CD4-positive, alpha-beta memory T cell (primary cell): ENCODE measurements at regions not wholly inside any gene's neighbourhood (a gene's known extent, or its start where the extent isn't known, plus 50 kb on each side); places are given as distances from the start of the nearest gene placed in this dataset.
A peak's percentile ranks its signal among the peaks of the same experiment; 100 is the strongest.

Experiments used
- CTCF ChIA-PET: fragments of 350-600 bp; sonication (Branson Sonifier 250); formaldehyde crosslinking; loops from one replicate; lab custom pipeline; 2021; ENCODE audit warnings: inconsistent platforms; ENCODE audit not compliant: partially characterized antibody; lab: Charles Lee
- POLR2A ChIA-PET: fragments of 350-600 bp; sonication (Branson Sonifier 250); formaldehyde crosslinking; loops from one replicate; lab custom pipeline; 2021; ENCODE audit not compliant: partially characterized antibody; lab: Charles Lee
- DNase-seq, 5 donors: peaks; one replicate each; pipeline versions ENCODE4 v3.0.0 to v3.0.0-alpha.2; 2020 to 2022; ENCODE audit warnings: mixed read lengths in 1 of 5
- H3K27ac ChIP-seq: one replicate; pipeline ENCODE4 v1.7.0; 2013; ENCODE audit warnings: low read depth, low read length
- H3K27me3 ChIP-seq: 2 replicates; pipeline ENCODE4 v1.7.0; 2013; ENCODE audit warnings: mild to moderate bottlenecking, low read length, moderate library complexity; ENCODE audit not compliant: insufficient read depth
- H3K36me3 ChIP-seq: 2 replicates; pipeline ENCODE4 v1.7.0; 2013; ENCODE audit warnings: mild to moderate bottlenecking, low read length, moderate library complexity; ENCODE audit not compliant: insufficient read depth
- H3K4me1 ChIP-seq: 2 replicates; pipeline ENCODE4 v1.7.0; 2013; ENCODE audit warnings: mild to moderate bottlenecking, low read length, moderate library complexity; ENCODE audit not compliant: insufficient read depth
- H3K4me3 ChIP-seq, 2 donors: one replicate each; pipeline ENCODE4 v1.7.0; 2013; ENCODE audit warnings: low read length in 2 of 2, mild to moderate bottlenecking in 1 of 2
- H3K9me3 ChIP-seq, 2 donors: one replicate each; pipeline ENCODE4 v1.7.0; 2013; ENCODE audit warnings: low read length in 2 of 2, control low read depth in 1 of 2; ENCODE audit not compliant: control insufficient read depth in 1 of 2
- H3K27ac Mint-ChIP-seq, 7 donors: one replicate each; pipeline ENCODE4 v1.8.0; 2020 to 2021; ENCODE audit warnings: mixed read lengths in 7 of 7, mild to moderate bottlenecking in 6 of 7, inconsistent platforms in 3 of 7, moderate library complexity in 3 of 7
- H3K27me3 Mint-ChIP-seq, 2 donors: one replicate each; pipeline ENCODE4 v1.8.0; 2020 to 2021; ENCODE audit warnings: mixed read lengths in 2 of 2
- H3K36me3 Mint-ChIP-seq, 2 donors: one replicate each; pipeline ENCODE4 v1.8.0; 2020 to 2021; ENCODE audit warnings: mixed read lengths in 2 of 2, inconsistent platforms in 1 of 2, mild to moderate bottlenecking in 1 of 2
- H3K4me1 Mint-ChIP-seq, 4 donors: one replicate each; pipeline ENCODE4 v1.8.0; 2020 to 2021; ENCODE audit warnings: mixed read lengths in 4 of 4, mild to moderate bottlenecking in 1 of 4
- H3K4me3 Mint-ChIP-seq, 8 donors: one replicate each; pipeline ENCODE4 v1.8.0; 2020 to 2021; ENCODE audit warnings: mixed read lengths in 8 of 8, mild to moderate bottlenecking in 7 of 8, moderate library complexity in 6 of 8, inconsistent platforms in 3 of 8
- H3K9me3 Mint-ChIP-seq, 8 donors: one replicate each; pipeline ENCODE4 v1.8.0; 2020 to 2021; ENCODE audit warnings: mixed read lengths in 8 of 8, mild to moderate bottlenecking in 5 of 8, inconsistent platforms in 3 of 8, moderate library complexity in 1 of 8
- intact Hi-C: fragments of 100-400 bp; cut with micrococcal nuclease; formaldehyde crosslinking; loops from one replicate; pipeline ENCODE4 v1.15.1; 2023

DNA sequence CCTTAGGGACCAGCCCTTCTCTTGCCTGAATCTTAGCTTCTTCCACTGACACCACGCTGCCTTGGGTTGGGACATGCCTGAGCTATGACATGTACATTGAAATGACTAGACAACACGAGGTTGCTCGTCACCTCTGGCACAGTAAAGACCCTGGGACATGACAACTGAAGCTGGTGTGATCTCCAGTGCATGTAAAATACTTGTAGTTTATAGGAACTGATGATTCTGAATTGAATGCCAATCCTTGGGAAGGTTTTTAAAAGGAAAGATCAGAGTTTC lies 100.7 kb upstream of the PGRMC2 start:
- Mint-ChIP-seq H3K4me3 (no peak overlapping the region), H3K9me3 (peaks cover 0 to 2% (median 0%) of the 10 kb centered on the region in 8 donors), H3K36me3 (no peaks in the 10 kb centered on the region), H3K27me3 (no peaks in the 10 kb centered on the region), H3K4me1 (no peaks in the 10 kb centered on the region), H3K27ac (no peak overlapping the region)
- H3K27me3 ChIP-seq = no peaks in the 10 kb centered on the region
- POLR2A ChIA-PET = no interaction called here
- no peak overlapping the region for H3K27ac ChIP-seq
- intact Hi-C loops = no loop called here
- H3K36me3 ChIP-seq = no peaks in the 10 kb centered on the region
- no peaks in the 10 kb centered on the region for H3K4me1 ChIP-seq
- DNase-seq = no peak
- no peak overlapping the region for H3K4me3 ChIP-seq
- H3K9me3 ChIP-seq = no peaks in the 10 kb centered on the region
- CTCF ChIA-PET = no interaction called here

GRCh38 chr4:128387600-128388351 lies 100.2 kb upstream of the PGRMC2 start:
- Histone ChIP-seq H3K4me3 (no peak overlapping the region), H3K4me1 (no peaks in the 10 kb centered on the region), H3K9me3 (no peaks in the 10 kb centered on the region), H3K27me3 (no peaks in the 10 kb centered on the region), H3K27ac (no peak overlapping the region), H3K36me3 (no peaks in the 10 kb centered on the region)
- Mint-ChIP-seq H3K27me3 (no peaks in the 10 kb centered on the region), H3K4me3 (no peak overlapping the region), H3K9me3 (peaks cover 0 to 2% (median 0%) of the 10 kb centered on the region in 8 donors), H3K27ac (no peak overlapping the region), H3K4me1 (no peaks in the 10 kb centered on the region), H3K36me3 (no peaks in the 10 kb centered on the region)
- ChIA-PET POLR2A (no interaction called here), CTCF (no interaction called here)
- intact Hi-C loops = no loop called here
- no peak for DNase-seq

GRCh38 chr4:128386761-128387599 lies 99.4 kb upstream of the PGRMC2 start:
- intact Hi-C loops = no loop called here
- Mint-ChIP-seq H3K4me3 (no peak overlapping the region), H3K27ac (no peak overlapping the region), H3K9me3 (peaks cover 0 to 2% (median 0%) of the 10 kb centered on the region in 8 donors), H3K27me3 (no peaks in the 10 kb centered on the region), H3K4me1 (no peaks in the 10 kb centered on the region), H3K36me3 (no peaks in the 10 kb centered on the region)
- Histone ChIP-seq H3K4me3 (no peak overlapping the region), H3K4me1 (no peaks in the 10 kb centered on the region), H3K36me3 (no peaks in the 10 kb centered on the region), H3K9me3 (no peaks in the 10 kb centered on the region), H3K27me3 (no peaks in the 10 kb centered on the region), H3K27ac (no peak overlapping the region)
- ChIA-PET POLR2A (no interaction called here), CTCF (no interaction called here)
- no peak for DNase-seq

DNA sequence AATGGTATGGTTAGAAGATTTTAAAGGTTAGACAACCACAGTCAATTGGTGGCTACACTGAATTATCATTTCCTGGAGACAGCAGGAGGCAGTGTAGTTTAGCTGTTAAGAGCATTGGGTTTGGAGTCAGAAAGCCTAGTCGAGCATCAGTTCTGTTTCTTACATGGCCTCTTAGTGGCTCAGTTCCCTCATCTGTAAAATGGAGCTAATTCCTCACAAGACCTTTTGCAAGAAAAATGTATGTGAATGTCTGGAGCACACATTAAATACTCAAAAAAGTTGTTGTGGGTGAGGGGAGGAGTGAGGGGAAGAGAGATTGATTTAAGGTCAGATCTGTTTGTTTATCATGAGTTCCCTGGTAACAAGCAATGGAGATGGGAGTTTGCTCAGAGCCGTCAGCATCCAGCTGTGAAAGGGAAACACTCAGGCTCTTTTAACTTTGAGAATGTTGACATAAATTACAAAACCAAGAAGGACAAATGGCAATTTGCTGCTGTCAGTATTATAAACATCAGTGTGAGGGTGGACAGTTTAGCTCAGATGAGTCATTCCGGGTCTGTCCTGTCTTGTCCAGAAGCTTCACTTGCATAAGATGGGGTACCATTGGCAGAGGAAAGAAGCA lies 98.2 kb upstream of the PGRMC2 start:
- Histone ChIP-seq H3K27ac (no peak overlapping the region), H3K9me3 (no peaks in the 10 kb centered on the region), H3K36me3 (no peaks in the 10 kb centered on the region), H3K4me3 (no peak overlapping the region), H3K27me3 (no peaks in the 10 kb centered on the region), H3K4me1 (no peaks in the 10 kb centered on the region)
- no peaks in the 10 kb centered on the region for H3K36me3 Mint-ChIP-seq
- ChIA-PET POLR2A (no interaction called here), CTCF (no interaction called here)
- no peak for DNase-seq
- intact Hi-C loops = no loop called here
- H3K4me3 Mint-ChIP-seq = no peak overlapping the region
- H3K9me3 Mint-ChIP-seq = peaks cover 0 to 2% (median 0%) of the 10 kb centered on the region in 8 donors
- peaks cover 0 to 1% (median 0%) of the 10 kb centered on the region in 4 donors for H3K4me1 Mint-ChIP-seq
- H3K27ac Mint-ChIP-seq = no peak overlapping the region
- H3K27me3 Mint-ChIP-seq = no peaks in the 10 kb centered on the region

DNA sequence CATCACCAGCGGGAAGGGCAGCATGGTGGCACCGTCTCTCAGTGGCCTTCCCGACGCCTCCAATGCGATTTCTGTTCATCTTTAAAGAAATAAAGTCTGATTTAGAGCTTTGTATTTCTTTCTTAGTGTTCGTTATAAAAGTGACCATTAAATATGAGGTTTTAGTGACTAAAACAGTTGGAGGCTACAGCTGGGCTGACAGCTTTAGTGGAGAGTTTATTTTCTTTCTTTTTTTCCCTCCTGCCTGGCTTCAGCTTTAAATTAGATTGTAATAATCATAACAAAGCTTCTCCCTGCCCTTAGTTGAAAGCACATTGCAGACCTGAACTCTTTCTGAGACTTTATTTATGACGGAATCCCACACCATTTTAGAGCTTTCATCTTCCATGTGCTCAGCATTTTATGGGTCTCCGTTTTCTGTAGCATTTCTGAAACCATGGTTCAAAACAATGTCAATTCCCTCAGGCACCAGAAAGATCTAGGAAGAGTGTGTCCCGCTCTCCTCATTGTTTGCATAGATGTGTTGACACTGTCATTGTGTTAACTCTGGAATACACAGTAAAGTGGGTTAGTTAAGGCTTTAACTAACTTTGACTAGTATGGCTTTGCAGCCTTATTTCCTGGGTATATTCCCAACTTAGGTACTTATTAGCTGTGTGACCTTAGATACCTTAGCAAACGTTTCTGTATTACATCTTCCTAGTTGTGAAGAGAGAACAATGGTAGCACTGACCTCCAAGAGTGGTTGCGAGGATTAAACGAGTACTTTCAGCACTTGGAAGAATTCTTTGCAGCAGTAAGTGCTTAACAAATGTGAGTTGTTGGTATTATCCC lies 97.4 kb upstream of the PGRMC2 start:
- ChIA-PET CTCF (no interaction called here), POLR2A (no interaction called here)
- Histone ChIP-seq H3K9me3 (no peaks in the 10 kb centered on the region), H3K27ac (no peak overlapping the region), H3K27me3 (no peaks in the 10 kb centered on the region), H3K4me1 (no peaks in the 10 kb centered on the region), H3K36me3 (no peaks in the 10 kb centered on the region), H3K4me3 (no peak overlapping the region)
- Mint-ChIP-seq H3K9me3 (peaks cover 0 to 2% (median 0%) of the 10 kb centered on the region in 8 donors), H3K27me3 (no peaks in the 10 kb centered on the region), H3K4me3 (peak overlapping the region in 1 of 8 donors; percentile 15), H3K4me1 (peaks cover 0 to 5% (median 0%) of the 10 kb centered on the region in 4 donors), H3K36me3 (no peaks in the 10 kb centered on the region), H3K27ac (no peak overlapping the region)
- no peak for DNase-seq
- intact Hi-C loops = no loop called here

DNA sequence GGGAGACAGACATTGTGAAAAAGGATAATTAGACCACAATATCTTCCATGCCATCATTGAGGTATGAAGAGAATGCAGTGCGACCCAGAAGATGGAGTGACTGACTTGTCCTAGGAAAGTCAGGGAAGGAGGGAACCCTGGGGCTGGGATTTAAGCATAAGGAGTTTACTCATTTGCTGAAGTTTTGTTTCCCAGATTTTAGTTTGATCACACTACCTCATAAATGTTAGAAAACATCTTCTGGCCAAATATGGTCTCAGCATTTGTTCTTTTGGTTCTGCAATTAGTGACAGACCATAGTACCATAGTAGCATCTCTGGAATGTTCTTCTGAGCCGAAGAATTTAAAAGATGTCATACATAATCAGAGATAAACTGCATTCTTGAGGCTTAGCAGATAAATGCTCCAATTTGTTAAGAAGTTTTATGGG lies 96.5 kb upstream of the PGRMC2 start:
- Mint-ChIP-seq H3K27ac (no peak overlapping the region), H3K4me3 (no peak overlapping the region), H3K4me1 (peaks cover 0 to 5% (median 0%) of the 10 kb centered on the region in 4 donors), H3K36me3 (no peaks in the 10 kb centered on the region), H3K9me3 (peaks cover 0 to 2% (median 0%) of the 10 kb centered on the region in 8 donors), H3K27me3 (no peaks in the 10 kb centered on the region)
- Histone ChIP-seq H3K27me3 (no peaks in the 10 kb centered on the region), H3K36me3 (no peaks in the 10 kb centered on the region), H3K9me3 (no peaks in the 10 kb centered on the region), H3K4me1 (no peaks in the 10 kb centered on the region), H3K4me3 (no peak overlapping the region), H3K27ac (no peak overlapping the region)
- intact Hi-C loops = no loop called here
- DNase-seq = no peak
- ChIA-PET POLR2A (no interaction called here), CTCF (interaction anchor here (0.6 kb wide), 1 partner anchor 11 kb away, joined by 3 read pairs; no protein-coding TSS in a partner anchor)
